ENCODE measurements at regions not wholly inside any gene's neighbourhood (a gene's known extent, or its start where the extent isn't known, plus 50 kb on each side); places are given as distances from the start of the nearest gene placed in this dataset.

- H3K27me3 ChIP-seq = no peaks in the 10 kb centered on the region
- WGBS, 2 donors = 38 to 89% methylated on average over 1 of the region's 1 CpG
- no peak for TF ChIP-seq POLR2A (IDR thresholded peaks at IDR 0.05)
- TF ChIP-seq, protein P1, sequence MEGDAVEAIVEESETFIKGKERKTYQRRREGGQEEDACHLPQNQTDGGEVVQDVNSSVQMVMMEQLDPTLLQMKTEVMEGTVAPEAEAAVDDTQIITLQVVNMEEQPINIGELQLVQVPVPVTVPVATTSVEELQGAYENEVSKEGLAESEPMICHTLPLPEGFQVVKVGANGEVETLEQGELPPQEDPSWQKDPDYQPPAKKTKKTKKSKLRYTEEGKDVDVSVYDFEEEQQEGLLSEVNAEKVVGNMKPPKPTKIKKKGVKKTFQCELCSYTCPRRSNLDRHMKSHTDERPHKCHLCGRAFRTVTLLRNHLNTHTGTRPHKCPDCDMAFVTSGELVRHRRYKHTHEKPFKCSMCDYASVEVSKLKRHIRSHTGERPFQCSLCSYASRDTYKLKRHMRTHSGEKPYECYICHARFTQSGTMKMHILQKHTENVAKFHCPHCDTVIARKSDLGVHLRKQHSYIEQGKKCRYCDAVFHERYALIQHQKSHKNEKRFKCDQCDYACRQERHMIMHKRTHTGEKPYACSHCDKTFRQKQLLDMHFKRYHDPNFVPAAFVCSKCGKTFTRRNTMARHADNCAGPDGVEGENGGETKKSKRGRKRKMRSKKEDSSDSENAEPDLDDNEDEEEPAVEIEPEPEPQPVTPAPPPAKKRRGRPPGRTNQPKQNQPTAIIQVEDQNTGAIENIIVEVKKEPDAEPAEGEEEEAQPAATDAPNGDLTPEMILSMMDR (IDR thresholded peaks at IDR 0.05) = no peak
- DNase-seq = no peak
- intact Hi-C loops (cut with DNase I) = no loop called here
- no peaks in the 10 kb centered on the region for H3K4me1 ChIP-seq
- no peaks in the 10 kb centered on the region for H3K36me3 ChIP-seq
- H3K4me3 ChIP-seq = no peak overlapping the region
- H3K9me3 ChIP-seq = peaks cover 0 to 12% (median 0%) of the 10 kb centered on the region in 3 donors
- no peak overlapping the region for H3K27ac ChIP-seq
Observed at GRCh38 chr9:22863736-22864135, 417.1 kb downstream of the DMRTA1 start.

GRCh38 chr9:22893196-22893843 is 446.7 kb downstream of the DMRTA1 start:
- no peaks in the 10 kb centered on the region for H3K27me3 ChIP-seq
- no peaks in the 10 kb centered on the region for H3K9me3 ChIP-seq
- no peaks in the 10 kb centered on the region for H3K36me3 ChIP-seq
- no peak for DNase-seq
- H3K27ac ChIP-seq = no peak overlapping the region
- no peaks in the 10 kb centered on the region for H3K4me1 ChIP-seq
- no peak overlapping the region for H3K4me3 ChIP-seq
- intact Hi-C loops (cut with DNase I) = no loop called here
- TF ChIP-seq POLR2A (IDR thresholded peaks at IDR 0.05) = no peak
- TF ChIP-seq, protein P1 (IDR thresholded peaks at IDR 0.05) = no peak
- 78 to 79% methylated on average over 4 of the region's 4 CpGs for WGBS, 2 donors

DNA sequence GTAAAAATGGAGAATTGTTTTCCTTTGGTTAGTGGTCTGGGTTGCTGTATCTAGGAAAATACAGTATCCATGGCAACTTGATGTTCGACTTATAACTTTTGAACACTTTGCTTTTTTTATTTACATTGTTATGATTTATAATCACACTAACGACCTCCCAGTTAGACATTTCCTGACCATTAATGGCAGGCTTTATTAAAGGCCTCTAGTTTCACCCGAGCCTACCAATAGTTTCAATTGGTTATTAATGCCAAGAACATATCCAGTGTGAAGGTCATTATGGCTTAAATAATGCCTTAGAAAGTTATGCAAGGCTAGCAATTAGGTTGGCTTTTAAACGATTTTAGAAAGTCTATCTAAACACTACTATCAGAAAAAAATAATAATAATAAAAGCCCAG is 452.0 kb downstream of the DMRTA1 start:
- H3K27ac ChIP-seq = no peak overlapping the region
- no peaks in the 10 kb centered on the region for H3K9me3 ChIP-seq
- TF ChIP-seq, protein P1 (IDR thresholded peaks at IDR 0.05) = no peak
- no peak for TF ChIP-seq POLR2A (IDR thresholded peaks at IDR 0.05)
- WGBS, 2 donors = 28 to 36% methylated on average over 4 of the region's 4 CpGs
- H3K36me3 ChIP-seq = no peaks in the 10 kb centered on the region
- H3K4me3 ChIP-seq = no peak overlapping the region
- DNase-seq = no peak
- no peaks in the 10 kb centered on the region for H3K4me1 ChIP-seq
- intact Hi-C loops (cut with DNase I) = no loop called here
- H3K27me3 ChIP-seq = no peaks in the 10 kb centered on the region

GRCh38 chr9:22911632-22912031 is 465.0 kb downstream of the DMRTA1 start:
- TF ChIP-seq, protein P1 (IDR thresholded peaks at IDR 0.05) = no peak
- no peak for TF ChIP-seq POLR2A (IDR thresholded peaks at IDR 0.05)

DNA sequence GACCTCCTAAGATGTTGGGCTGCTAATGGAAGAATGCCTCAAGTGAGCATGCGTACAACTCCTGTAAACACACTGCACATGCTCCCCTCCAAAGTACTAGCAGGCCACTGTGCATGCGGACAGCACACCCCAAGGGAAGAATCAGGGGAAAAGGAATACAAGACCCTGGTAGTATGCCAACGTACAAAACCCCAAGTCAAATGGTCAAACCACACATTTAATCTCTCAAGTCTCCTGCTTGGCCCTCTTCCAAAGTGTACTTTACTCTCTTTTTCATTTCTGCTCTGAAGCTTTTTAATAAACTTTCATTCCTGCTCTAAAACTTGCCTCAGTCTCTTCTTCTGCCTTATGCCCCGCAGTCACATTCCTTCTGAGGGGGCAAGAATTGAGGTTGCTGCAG is 466.4 kb downstream of the DMRTA1 start:
- 32 to 51% methylated on average over 2 to 4 of the region's 4 CpGs for WGBS, 2 donors
- intact Hi-C loops (cut with DNase I) = no loop called here
- Histone ChIP-seq H3K9me3 (no peaks in the 10 kb centered on the region), H3K27ac (no peak overlapping the region), H3K4me1 (no peaks in the 10 kb centered on the region), H3K36me3 (no peaks in the 10 kb centered on the region), H3K27me3 (no peaks in the 10 kb centered on the region), H3K4me3 (no peak overlapping the region)
- TF ChIP-seq POLR2A (IDR thresholded peaks at IDR 0.05) = no peak
- TF ChIP-seq, protein P1 (IDR thresholded peaks at IDR 0.05) = no peak
- no peak for DNase-seq

More at GRCh38 chr9:22911632-22912031, 465.0 kb downstream of the DMRTA1 start:
- Histone ChIP-seq H3K4me3 (no peak overlapping the region), H3K36me3 (no peaks in the 10 kb centered on the region), H3K27me3 (no peaks in the 10 kb centered on the region), H3K27ac (no peak overlapping the region), H3K9me3 (no peaks in the 10 kb centered on the region), H3K4me1 (no peaks in the 10 kb centered on the region)
- intact Hi-C loops (cut with DNase I) = no loop called here
- 45 to 46% methylated on average over 1 of the region's 1 CpG for WGBS, 2 donors
- no peak for DNase-seq
